OCI-LY3 (cell line): ENCODE measurements at regions not wholly inside any gene's neighbourhood (a gene's known extent, or its start where the extent isn't known, plus 50 kb on each side); places are given as distances from the start of the nearest gene placed in this dataset.

Experiments used
- EZH2phosphoT487 ChIP-seq: fragments of 200-600 bp; shearing (Covaris generic); IDR thresholded peaks from 2 replicates; pipeline ENCODE4 v1.6.1; 2018; ENCODE audit warnings: antibody characterized with exemption, mixed run types, low read depth
- TF ChIP-seq, protein P1 (sequence below): fragments of 200-600, 300-600 bp; sonication (generic); IDR thresholded peaks from 2 replicates; pipeline ENCODE4 v1.5.1; 2014; ENCODE audit warnings: antibody characterized with exemption, low read length, low read depth

DNA sequence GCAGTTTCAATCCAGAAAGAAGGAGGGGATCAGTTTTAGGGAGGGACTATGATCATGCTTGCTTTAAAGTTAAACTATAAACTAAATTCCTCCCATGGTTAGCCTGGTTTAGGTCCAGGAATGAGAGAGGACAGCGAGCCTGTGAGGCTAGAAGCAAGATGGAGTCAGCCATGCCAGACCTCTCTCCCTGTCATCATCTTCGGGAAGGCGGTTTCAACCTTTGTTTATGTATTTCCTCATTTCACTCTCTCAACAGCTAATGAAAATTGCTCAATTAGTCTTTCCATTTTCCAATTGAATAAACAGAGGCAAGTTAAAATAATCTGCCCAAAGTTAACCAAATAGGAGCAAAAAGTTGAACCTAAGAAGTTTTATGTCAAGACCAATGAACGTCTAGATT, 201.5 kb downstream of the KCNJ2 start:
- TF ChIP-seq, protein P1, sequence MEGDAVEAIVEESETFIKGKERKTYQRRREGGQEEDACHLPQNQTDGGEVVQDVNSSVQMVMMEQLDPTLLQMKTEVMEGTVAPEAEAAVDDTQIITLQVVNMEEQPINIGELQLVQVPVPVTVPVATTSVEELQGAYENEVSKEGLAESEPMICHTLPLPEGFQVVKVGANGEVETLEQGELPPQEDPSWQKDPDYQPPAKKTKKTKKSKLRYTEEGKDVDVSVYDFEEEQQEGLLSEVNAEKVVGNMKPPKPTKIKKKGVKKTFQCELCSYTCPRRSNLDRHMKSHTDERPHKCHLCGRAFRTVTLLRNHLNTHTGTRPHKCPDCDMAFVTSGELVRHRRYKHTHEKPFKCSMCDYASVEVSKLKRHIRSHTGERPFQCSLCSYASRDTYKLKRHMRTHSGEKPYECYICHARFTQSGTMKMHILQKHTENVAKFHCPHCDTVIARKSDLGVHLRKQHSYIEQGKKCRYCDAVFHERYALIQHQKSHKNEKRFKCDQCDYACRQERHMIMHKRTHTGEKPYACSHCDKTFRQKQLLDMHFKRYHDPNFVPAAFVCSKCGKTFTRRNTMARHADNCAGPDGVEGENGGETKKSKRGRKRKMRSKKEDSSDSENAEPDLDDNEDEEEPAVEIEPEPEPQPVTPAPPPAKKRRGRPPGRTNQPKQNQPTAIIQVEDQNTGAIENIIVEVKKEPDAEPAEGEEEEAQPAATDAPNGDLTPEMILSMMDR: no peak
- no peak for TF ChIP-seq EZH2phosphoT487
